GM12864 (cell line): ENCODE measurements at regions not wholly inside any gene's neighbourhood (a gene's known extent, or its start where the extent isn't known, plus 50 kb on each side); places are given as distances from the start of the nearest gene placed in this dataset.

Source experiments
- DNase-seq: peaks from one replicate; pipeline ENCODE4 v3.0.0-alpha.2; 2011; ENCODE audit warnings: low read depth
- H3K4me3 ChIP-seq: 2 replicates; pipeline ENCODE4 v1.5.1; 2011; ENCODE audit warnings: mild to moderate bottlenecking, low read depth, low read length, control low read depth
- TF ChIP-seq, protein P1 (sequence below): IDR thresholded peaks from 2 replicates; pipeline ENCODE4 v1.5.1; 2011; ENCODE audit warnings: low read depth, mild to moderate bottlenecking, moderate library complexity, low read length, control low read depth, inconsistent platforms; ENCODE audit errors: missing control alignments

DNA sequence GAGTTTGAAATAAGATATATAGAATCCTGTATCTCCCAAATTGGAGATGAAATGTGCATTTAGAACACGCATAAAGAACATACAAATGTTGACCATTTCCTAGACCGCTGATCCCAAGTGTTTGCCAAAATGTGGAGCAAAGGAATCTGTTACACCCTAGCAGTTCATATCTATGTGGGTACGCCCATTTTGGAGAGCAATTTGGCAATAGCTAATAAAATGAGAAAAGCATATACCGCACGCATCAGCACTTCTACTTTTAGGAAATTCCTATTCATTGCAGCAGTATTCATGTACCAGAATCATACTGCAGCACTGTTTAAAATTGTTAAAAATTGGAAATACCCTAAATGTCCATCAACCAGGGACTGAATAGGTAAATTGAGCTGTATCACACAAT is 937.8 kb downstream of the BCL11B start:
- H3K4me3 ChIP-seq, result no peak overlapping the region
- no peak for DNase-seq
- TF ChIP-seq, protein P1, sequence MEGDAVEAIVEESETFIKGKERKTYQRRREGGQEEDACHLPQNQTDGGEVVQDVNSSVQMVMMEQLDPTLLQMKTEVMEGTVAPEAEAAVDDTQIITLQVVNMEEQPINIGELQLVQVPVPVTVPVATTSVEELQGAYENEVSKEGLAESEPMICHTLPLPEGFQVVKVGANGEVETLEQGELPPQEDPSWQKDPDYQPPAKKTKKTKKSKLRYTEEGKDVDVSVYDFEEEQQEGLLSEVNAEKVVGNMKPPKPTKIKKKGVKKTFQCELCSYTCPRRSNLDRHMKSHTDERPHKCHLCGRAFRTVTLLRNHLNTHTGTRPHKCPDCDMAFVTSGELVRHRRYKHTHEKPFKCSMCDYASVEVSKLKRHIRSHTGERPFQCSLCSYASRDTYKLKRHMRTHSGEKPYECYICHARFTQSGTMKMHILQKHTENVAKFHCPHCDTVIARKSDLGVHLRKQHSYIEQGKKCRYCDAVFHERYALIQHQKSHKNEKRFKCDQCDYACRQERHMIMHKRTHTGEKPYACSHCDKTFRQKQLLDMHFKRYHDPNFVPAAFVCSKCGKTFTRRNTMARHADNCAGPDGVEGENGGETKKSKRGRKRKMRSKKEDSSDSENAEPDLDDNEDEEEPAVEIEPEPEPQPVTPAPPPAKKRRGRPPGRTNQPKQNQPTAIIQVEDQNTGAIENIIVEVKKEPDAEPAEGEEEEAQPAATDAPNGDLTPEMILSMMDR, result no peak

- no peak for DNase-seq
- H3K4me3 ChIP-seq, result no peak overlapping the region
- TF ChIP-seq, protein P1, result no peak
Measured at GRCh38 chr14:98341211-98341610, 930.8 kb downstream of the BCL11B start.

- no peak for DNase-seq
- no peak overlapping the region for H3K4me3 ChIP-seq
- TF ChIP-seq, protein P1, result no peak
Measured at GRCh38 chr14:98345161-98345560, 926.8 kb downstream of the BCL11B start.

- no peak for DNase-seq
- TF ChIP-seq, protein P1, result no peak
- H3K4me3 ChIP-seq, result no peak overlapping the region
Measured at GRCh38 chr14:98347686-98348085, 924.3 kb downstream of the BCL11B start.

DNA sequence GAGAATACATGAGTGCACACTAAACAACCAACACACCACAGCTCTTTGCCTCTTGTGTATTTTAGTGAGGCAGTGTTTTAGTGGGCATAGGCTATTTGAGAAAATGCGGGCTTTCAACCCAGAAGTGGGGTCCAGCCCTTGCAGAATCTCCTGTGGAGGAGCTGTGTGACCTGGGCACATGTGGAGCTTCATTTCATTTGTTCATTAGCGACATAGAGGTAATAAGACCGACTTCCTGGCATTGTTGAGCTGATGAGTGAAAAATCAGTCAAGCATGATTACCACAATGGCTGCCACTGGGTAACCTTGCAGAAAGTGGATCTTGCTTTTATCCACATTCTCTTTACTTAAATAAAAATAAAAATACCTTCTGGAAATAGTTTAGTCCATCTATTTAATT is 923.5 kb downstream of the BCL11B start:
- H3K4me3 ChIP-seq, result no peak overlapping the region
- TF ChIP-seq, protein P1, result no peak
- DNase-seq, result no peak

GRCh38 chr14:98350213-98350612 is 921.8 kb downstream of the BCL11B start:
- TF ChIP-seq, protein P1, result no peak
- DNase-seq, result no peak

DNA sequence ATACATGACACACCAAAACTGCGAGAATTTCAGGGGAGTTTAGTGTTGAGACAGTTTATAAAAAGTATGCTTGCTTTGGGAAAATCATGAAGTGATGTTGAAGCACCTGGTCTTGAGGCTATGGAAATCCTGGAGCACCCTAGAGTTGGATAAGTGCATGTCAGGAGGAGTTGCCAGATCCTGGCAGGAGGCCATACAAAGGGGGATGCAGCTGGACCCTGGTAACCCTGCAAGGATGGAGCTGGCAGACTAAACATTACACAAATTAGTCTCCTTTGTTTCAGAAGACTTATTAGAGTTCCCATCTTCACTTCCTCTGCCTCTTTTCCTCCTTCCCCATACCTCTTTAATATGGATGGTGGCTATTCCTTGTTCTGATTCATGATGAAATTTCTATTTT is 907.0 kb downstream of the BCL11B start:
- TF ChIP-seq, protein P1, result no peak
- no peak for DNase-seq

More at GRCh38 chr14:98350213-98350612, 921.8 kb downstream of the BCL11B start:
- H3K4me3 ChIP-seq, result no peak overlapping the region

More for the DNA sequence above, 907.0 kb downstream of the BCL11B start:
- H3K4me3 ChIP-seq, result no peak overlapping the region
